SK-N-SH treated with all-trans-retinoic acid at 6 μM for 48 hours (cell line): ENCODE measurements at regions not wholly inside any gene's neighbourhood (a gene's known extent, or its start where the extent isn't known, plus 50 kb on each side); places are given as distances from the start of the nearest gene placed in this dataset.

Experiments
- ATAC-seq: fragments of 200-7000 bp; cut with Tn5 transposase; 3 replicates; pipeline ENCODE4 v1.9.1; 2020; ENCODE audit warnings: mild to moderate bottlenecking, moderate library complexity
- ARNTL ChIP-seq: fragments of 450-650 bp; formaldehyde crosslinking; IDR thresholded peaks from 2 replicates; pipeline ENCODE4 v1.5.0; 2020; ENCODE audit warnings: low read depth, mild to moderate bottlenecking, moderate library complexity, borderline replicate concordance
- BACH2 ChIP-seq: fragments of 250-450 bp; sonication (Bioruptor Pico); IDR thresholded peaks from 2 replicates; pipeline ENCODE4 v1.9.0; 2021; ENCODE audit warnings: mild to moderate bottlenecking, borderline replicate concordance
- CREB5 ChIP-seq: fragments of 250-450 bp; sonication (Bioruptor Pico); IDR thresholded peaks from 2 replicates; pipeline ENCODE4 v1.5.1; 2020; ENCODE audit warnings: low read depth, mild to moderate bottlenecking, moderate library complexity
- CSDC2 ChIP-seq: fragments of 250-450 bp; sonication (Bioruptor Pico); IDR thresholded peaks from 2 replicates; pipeline ENCODE4 v1.5.0; 2020; ENCODE audit warnings: mild to moderate bottlenecking, moderate library complexity
- CSRNP3 ChIP-seq: fragments of 250-450 bp; sonication (Bioruptor Pico); IDR thresholded peaks from 2 replicates; pipeline ENCODE4 v1.5.1; 2021; ENCODE audit warnings: mild to moderate bottlenecking, moderate library complexity
- ESRRG ChIP-seq: fragments of 250-450 bp; sonication (Bioruptor Pico); IDR thresholded peaks from 2 replicates; pipeline ENCODE4 v1.6.1; 2021; ENCODE audit warnings: mild to moderate bottlenecking
- GLIS3 ChIP-seq: fragments of 250-450 bp; sonication (Bioruptor Pico); IDR thresholded peaks from 2 replicates; pipeline ENCODE4 v1.5.0; 2020; ENCODE audit warnings: mild to moderate bottlenecking, moderate library complexity
- ISL1 ChIP-seq: fragments of 250-450 bp; sonication (Bioruptor Pico); IDR thresholded peaks from 2 replicates; pipeline ENCODE4 v2.1.2; 2022; ENCODE audit warnings: mild to moderate bottlenecking, moderate library complexity
- OSR1 ChIP-seq: fragments of 250-450 bp; sonication (Bioruptor Pico); IDR thresholded peaks from 2 replicates; pipeline ENCODE4 v1.8.0; 2022; ENCODE audit warnings: moderate library complexity, mild to moderate bottlenecking, inconsistent platforms
- PPARA ChIP-seq: fragments of 250-450 bp; sonication (Bioruptor Pico); IDR thresholded peaks from 2 replicates; pipeline ENCODE4 v1.5.0; 2020; ENCODE audit warnings: mild to moderate bottlenecking, borderline replicate concordance
- RARB ChIP-seq: fragments of 250-450 bp; sonication (Bioruptor Pico); IDR thresholded peaks from 2 replicates; pipeline ENCODE4 v1.8.0; 2021; ENCODE audit warnings: mild to moderate bottlenecking, moderate library complexity
- SNAI2 ChIP-seq: fragments of 250-450 bp; sonication (Bioruptor Pico); IDR thresholded peaks from 2 replicates; pipeline ENCODE4 v1.5.0; 2020; ENCODE audit warnings: mild to moderate bottlenecking, moderate library complexity
- TCF4 ChIP-seq: fragments of 250-450 bp; sonication (Bioruptor Pico); IDR thresholded peaks from 2 replicates; pipeline ENCODE4 v1.8.0; 2021; ENCODE audit warnings: mild to moderate bottlenecking, moderate library complexity, borderline replicate concordance
- TOX ChIP-seq: fragments of 250-450 bp; sonication (Bioruptor Pico); IDR thresholded peaks from 2 replicates; pipeline ENCODE4 v1.8.0; 2021; ENCODE audit warnings: mild to moderate bottlenecking, moderate library complexity, borderline replicate concordance
- TSHZ2 ChIP-seq: fragments of 250-450 bp; sonication (Bioruptor Pico); IDR thresholded peaks from 2 replicates; pipeline ENCODE4 v1.5.0; 2020; ENCODE audit warnings: mild to moderate bottlenecking, moderate library complexity
- ZC3H10 ChIP-seq: fragments of 250-450 bp; sonication (Bioruptor Pico); IDR thresholded peaks from 2 replicates; pipeline ENCODE4 v1.5.1; 2021; ENCODE audit warnings: mild to moderate bottlenecking, moderate library complexity
- ZFP3 ChIP-seq: fragments of 250-450 bp; sonication (Bioruptor Pico); IDR thresholded peaks from 2 replicates; pipeline ENCODE4 v1.5.0; 2020; ENCODE audit warnings: mild to moderate bottlenecking, moderate library complexity
- ZFP30 ChIP-seq: fragments of 450-650 bp; formaldehyde crosslinking; IDR thresholded peaks from 2 replicates; pipeline ENCODE4 v1.5.0; 2022; ENCODE audit warnings: mild to moderate bottlenecking, moderate library complexity
- ZNF565 ChIP-seq: fragments of 450-650 bp; formaldehyde crosslinking; conservative IDR thresholded peaks from 2 replicates; pipeline ENCODE4 v1.5.0; 2020; ENCODE audit warnings: low read depth, mild to moderate bottlenecking, moderate library complexity
- ZNF8 ChIP-seq: fragments of 450-650 bp; formaldehyde crosslinking; IDR thresholded peaks from 2 replicates; pipeline ENCODE4 v1.5.0; 2020; ENCODE audit warnings: mild to moderate bottlenecking, moderate library complexity
- TF ChIP-seq, protein P1 (sequence below): fragments of 250-450 bp; sonication (Bioruptor Pico); IDR thresholded peaks from 2 replicates; pipeline ENCODE4 v1.8.0; 2020; ENCODE audit warnings: mild to moderate bottlenecking, moderate library complexity, borderline replicate concordance

DNA sequence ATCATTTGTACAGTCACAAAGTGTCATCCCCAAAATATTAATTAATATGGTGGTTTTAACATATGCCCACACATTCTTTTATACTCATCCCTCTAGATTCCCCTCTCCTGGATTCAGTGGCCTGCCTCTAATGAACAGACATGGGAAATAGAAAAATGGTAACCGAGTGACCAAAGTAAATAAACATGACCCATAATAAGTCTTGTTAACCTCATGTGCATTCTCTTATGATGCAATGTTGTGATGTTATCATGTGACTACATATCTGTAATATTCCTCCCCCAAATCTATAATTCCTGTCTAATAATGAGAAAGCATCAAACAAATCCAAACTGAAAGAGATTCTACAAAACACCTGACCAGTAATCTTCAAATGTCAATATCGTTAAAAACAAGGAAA is 164.5 kb upstream of the PRSS1 start:
- no peak for TF ChIP-seq ARNTL
- TF ChIP-seq ZFP3: no peak
- TF ChIP-seq BACH2: no peak
- TF ChIP-seq ESRRG (CRISPR knock-in tag): no peak
- no peak for TF ChIP-seq ZNF565 (CRISPR knock-in tag)
- TF ChIP-seq CSDC2 (CRISPR knock-in tag): no peak
- no peak for TF ChIP-seq ZC3H10 (CRISPR knock-in tag)
- TF ChIP-seq ZFP30 (CRISPR knock-in tag): no peak
- ATAC-seq: no peak

- peak; percentile 93 for ATAC-seq
- TF ChIP-seq CSRNP3 (CRISPR knock-in tag) (no peak), ISL1 (CRISPR knock-in tag) (0 out of 2 replicates have a peak, but pooled peaks have one; percentile 14)
These were observed 165.8 kb upstream of the PRSS1 start for GRCh38 chr7:142583446-142583845.

GRCh38 chr7:142582351-142582750 is 166.9 kb upstream of the PRSS1 start:
- ATAC-seq: no peak
- TF ChIP-seq ESRRG (CRISPR knock-in tag) (no peak), ZC3H10 (CRISPR knock-in tag) (no peak), ARNTL (no peak)
- TF ChIP-seq, protein P1, sequence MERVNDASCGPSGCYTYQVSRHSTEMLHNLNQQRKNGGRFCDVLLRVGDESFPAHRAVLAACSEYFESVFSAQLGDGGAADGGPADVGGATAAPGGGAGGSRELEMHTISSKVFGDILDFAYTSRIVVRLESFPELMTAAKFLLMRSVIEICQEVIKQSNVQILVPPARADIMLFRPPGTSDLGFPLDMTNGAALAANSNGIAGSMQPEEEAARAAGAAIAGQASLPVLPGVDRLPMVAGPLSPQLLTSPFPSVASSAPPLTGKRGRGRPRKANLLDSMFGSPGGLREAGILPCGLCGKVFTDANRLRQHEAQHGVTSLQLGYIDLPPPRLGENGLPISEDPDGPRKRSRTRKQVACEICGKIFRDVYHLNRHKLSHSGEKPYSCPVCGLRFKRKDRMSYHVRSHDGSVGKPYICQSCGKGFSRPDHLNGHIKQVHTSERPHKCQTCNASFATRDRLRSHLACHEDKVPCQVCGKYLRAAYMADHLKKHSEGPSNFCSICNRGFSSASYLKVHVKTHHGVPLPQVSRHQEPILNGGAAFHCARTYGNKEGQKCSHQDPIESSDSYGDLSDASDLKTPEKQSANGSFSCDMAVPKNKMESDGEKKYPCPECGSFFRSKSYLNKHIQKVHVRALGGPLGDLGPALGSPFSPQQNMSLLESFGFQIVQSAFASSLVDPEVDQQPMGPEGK: no peak

- TF ChIP-seq ZFP3: no peak
- no peak for TF ChIP-seq GLIS3 (CRISPR knock-in tag)
- TF ChIP-seq ISL1 (CRISPR knock-in tag): no peak
- TF ChIP-seq ESRRG (CRISPR knock-in tag): no peak
- TF ChIP-seq PPARA (CRISPR knock-in tag): no peak
- no peak for TF ChIP-seq OSR1 (CRISPR knock-in tag)
- TF ChIP-seq SNAI2 (CRISPR knock-in tag): no peak
- TF ChIP-seq RARB: no peak
- TF ChIP-seq, protein P1: no peak
- TF ChIP-seq ZFP30 (CRISPR knock-in tag): no peak
- TF ChIP-seq BACH2: no peak
- ATAC-seq: no peak
These were observed 167.9 kb upstream of the PRSS1 start for GRCh38 chr7:142581341-142581740.

- no peak for ATAC-seq
These were observed 169.3 kb upstream of the PRSS1 start for GRCh38 chr7:142579946-142580345.

More at GRCh38 chr7:142579946-142580345, 169.3 kb upstream of the PRSS1 start:
- TF ChIP-seq CREB5 (CRISPR knock-in tag): no peak
- TF ChIP-seq OSR1 (CRISPR knock-in tag): no peak
- TF ChIP-seq ESRRG (CRISPR knock-in tag): no peak
- no peak for TF ChIP-seq BACH2
- no peak for TF ChIP-seq RARB
- TF ChIP-seq SNAI2 (CRISPR knock-in tag): no peak
- TF ChIP-seq ZFP3: no peak
- TF ChIP-seq, protein P1: no peak
- no peak for TF ChIP-seq ISL1 (CRISPR knock-in tag)
- TF ChIP-seq ZNF565 (CRISPR knock-in tag): no peak
- no peak for TF ChIP-seq ZC3H10 (CRISPR knock-in tag)
- TF ChIP-seq ZNF8 (CRISPR knock-in tag): no peak
- no peak for TF ChIP-seq TSHZ2 (CRISPR knock-in tag)
- no peak for TF ChIP-seq ZFP30 (CRISPR knock-in tag)
- no peak for TF ChIP-seq CSDC2 (CRISPR knock-in tag)
- TF ChIP-seq PPARA (CRISPR knock-in tag): no peak
- TF ChIP-seq CSRNP3 (CRISPR knock-in tag): no peak
- no peak for TF ChIP-seq TOX (CRISPR knock-in tag)
- no peak for TF ChIP-seq TCF4
